ENCODE measurements at regions not wholly inside any gene's neighbourhood (a gene's known extent, or its start where the extent isn't known, plus 50 kb on each side); places are given as distances from the start of the nearest gene placed in this dataset.

DNA sequence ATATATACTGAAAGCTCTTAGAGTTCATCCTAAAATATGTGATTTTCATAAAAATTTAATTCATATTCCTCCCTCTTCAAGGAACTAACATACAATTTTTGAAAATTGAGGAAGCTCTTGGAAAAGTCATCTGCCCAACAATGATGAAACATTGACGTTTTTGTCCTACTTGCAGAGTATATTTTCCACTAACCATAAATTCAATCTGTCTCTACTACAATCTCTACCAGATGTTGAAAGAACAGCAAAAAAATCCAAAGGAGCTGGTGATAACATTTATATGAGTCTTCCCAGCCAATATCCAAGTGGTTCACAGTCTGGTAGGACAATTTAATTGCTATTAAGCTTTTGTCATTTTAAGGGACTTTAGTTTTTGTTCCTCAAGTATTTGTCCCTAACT is 81.1 kb upstream of the NR3C1 start:
- no peak for DNase-seq

DNA sequence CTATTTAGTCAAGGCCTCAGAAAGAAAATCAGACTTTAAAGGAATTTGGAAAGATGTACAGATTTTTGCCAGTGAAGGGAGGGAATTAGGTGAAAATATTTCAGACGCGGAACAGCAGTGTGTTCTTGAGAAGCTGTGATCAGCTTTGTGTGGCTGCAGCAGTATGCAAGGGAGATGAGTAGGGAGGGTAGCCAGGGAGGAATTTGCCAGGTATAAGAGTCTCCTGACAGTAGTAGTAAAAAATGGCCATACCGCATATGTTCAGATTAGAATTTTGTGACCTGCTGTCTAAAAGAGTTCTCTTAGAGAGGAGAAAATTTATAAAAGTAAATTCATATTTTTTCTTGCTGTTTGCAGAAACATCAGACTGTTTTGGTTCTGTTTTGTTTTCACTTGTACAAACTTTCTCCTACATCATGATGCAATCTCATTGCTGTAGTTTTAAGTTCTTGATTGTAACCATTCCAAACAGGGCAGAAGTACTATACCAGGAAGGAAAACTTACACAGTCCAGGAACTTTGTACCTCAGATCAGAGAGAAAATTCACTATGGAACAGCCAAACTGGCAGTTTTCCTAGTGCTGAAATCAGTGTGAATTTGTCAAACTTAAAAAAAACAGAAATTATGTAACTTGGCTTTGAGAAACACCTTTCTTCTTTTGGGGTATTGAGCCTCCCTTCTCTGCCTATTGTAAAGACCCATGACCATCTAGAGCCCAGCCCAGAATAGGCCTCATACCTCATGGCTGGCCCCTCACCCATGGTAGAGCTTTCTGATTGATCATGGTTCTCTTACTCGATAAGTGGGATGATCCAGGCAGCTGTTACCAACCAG is 78.4 kb upstream of the NR3C1 start:
- DNase-seq, result no peak

DNA sequence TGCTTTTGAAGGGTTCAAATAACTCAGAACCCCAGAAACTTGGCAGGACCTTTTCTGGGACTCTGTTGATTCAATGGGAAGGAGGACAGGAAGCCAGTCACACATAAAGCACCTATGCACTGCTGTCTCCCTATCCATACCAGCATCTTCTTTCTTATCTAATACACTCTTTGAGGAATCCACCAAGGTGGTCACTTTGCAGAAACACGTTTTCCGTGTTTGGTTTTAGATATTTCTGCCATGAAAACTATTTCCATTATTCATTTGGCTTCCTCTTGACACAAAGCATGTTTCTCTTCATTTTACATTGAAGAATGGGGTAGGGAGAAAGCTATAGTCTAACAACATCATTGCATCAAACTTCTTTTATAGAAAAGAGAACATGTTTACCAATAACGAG is 76.5 kb upstream of the NR3C1 start:
- DNase-seq, result no peak

DNA sequence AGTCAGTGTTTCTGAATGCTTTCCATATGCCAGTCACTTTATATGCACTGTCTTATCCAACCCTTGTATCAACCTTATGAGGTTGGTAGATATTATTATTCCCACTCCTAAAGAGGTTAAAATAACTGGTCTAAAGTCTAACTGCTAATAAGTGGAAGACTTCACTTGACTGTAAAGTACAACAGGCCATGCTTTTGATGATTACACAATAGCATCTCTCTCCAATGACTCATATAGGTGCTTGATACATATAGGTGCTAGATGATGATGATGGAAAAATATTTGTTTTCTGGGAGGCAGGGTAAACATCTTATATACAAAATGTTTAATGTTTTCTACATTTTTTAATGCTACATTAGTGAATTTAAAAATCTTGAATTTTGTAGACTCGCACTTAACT is 75.9 kb upstream of the NR3C1 start:
- DNase-seq, result no peak

DNA sequence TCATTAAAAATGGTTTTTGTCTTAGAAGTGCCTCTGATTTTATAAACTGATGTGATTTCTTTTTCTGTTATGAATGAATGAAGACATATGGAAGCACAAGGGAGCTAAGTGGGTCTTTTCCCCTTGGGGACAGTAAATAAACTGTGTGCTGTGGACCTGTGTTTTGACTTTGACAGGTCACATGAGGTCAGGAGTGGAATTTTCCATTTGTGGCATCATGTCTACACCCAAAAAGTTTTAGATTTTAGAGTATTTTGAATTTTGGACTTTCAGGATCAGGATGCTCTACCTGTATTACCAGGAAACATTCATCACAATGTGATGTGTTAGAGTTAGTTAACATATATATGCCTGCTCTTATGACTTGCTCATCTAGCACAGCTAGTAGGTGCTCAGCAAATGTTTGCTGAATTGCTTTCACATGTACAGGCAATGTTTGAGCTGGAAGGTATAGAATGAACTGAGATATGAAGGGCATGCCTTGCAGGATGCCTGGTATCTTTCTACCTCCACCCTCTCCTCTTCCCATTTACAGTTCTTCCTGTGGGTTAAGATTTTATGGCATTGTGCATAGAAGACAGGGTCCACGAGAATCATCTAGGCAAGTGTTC is 73.2 kb upstream of the NR3C1 start:
- DNase-seq, result no peak

DNA sequence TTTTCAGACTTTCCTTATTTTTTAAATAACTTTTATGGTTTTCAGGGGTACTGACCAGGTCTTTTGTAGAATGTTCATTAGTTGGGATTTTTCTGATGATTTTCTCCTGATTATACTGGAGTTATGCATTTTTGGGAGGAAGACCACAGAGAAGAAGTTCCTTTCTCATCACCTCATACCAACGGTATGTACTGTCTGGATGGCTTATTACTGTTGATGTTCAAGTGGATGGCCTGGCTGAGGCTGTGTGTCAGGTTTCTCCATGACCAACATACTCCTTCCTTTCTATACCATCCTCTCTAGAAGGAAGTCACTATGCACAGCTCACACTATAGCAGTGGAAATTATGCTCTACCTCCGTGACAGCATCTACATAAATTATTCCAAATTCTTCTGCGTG is 71.1 kb upstream of the NR3C1 start:
- DNase-seq, result no peak

DNA sequence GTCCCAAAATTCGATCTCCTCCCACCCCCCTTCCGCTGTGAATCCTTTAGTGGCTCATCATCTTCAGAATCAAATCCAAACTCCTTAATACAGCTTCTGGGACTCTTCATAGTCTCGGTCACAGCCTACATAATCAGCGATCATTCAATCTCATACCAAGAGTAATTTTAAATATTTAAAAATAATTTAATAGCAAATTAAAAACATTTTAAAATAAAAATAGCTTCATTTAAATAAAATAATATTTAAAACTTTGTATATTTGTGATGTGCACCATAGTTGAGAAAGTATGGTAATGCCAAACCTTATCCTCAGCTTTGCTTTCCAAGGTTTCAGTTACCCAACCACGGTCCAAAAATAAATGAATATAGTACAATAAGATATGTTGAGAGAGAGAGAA is 70.0 kb upstream of the NR3C1 start:
- no peak for DNase-seq

DNA sequence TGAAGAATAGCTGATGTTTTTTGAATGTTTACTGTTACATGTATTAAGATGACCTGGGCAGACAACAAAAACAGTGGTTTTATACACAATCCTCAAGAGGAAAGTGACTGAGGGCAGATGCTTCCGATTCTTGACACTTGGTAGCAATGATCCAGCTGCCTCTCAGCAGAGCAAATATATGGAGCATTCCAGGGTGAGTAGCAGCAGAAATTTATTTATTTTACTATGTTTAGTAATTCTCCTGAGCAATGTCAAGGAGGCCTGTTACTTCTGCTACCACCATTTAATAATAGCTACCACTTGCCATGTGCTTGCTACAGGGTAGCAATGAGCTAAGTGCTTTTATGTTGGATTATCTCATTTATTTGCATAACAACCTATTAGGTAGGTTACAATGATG is 69.1 kb upstream of the NR3C1 start:
- no peak for DNase-seq

DNA sequence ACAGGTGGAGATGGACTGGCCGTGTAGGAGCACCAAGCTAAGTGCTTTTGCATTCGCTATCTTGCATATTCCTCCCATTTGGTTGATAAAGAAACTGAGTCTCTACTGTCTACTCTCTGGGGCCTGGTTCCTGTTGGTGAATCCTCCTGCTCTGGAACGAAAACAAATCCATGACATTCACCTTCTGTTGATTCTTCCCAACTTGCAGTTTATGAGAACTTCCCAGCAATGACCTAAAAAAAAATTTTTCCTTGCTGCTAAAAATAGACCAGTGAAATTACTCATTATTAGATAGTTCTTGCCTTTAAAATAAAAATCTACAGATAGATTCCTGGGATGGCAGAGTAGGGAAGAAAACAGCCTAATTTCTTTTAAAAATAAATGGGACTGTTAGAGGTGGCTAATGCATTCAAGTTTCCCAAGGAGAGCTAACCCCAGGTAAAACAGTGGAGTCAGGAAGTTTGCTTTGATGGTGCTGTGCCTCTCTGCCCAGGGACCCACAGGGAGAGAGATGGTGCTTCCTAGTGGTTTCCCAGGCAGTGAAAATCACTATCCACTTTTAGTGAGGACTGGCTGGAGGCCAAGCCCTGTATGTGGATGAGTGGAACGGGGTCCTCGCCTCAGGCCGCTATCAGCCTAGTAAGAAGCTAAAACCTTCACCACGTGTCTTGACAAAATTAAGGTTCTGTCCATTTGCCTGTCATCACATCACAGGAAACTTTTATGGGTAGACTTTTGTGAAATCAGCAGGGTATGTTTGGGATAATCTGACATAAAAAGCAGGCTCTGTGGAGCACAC is 68.4 kb upstream of the NR3C1 start:
- DNase-seq, result no peak

DNA sequence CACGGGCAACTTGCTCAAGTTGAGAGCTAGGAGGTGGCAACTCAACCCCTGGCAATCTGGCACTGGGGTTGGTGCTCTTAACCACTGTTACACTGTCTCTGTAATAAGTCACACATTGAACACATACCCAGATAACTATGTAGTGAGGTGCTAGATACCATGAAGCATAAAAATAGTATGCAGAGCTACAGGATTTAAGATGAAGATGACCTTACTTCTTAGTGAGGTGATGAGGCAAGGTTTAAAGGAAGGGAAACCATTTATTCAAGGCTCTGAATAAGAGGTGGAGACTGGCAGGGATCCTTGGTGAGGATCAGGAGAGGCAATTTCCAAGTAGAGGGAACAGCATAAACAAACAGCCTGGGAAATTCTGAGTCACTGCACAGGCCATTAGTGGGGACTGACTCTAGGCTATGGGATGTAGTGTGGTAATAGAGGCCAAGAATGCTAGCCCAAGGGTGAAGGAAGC is 67.6 kb upstream of the NR3C1 start:
- DNase-seq, result no peak

DNA sequence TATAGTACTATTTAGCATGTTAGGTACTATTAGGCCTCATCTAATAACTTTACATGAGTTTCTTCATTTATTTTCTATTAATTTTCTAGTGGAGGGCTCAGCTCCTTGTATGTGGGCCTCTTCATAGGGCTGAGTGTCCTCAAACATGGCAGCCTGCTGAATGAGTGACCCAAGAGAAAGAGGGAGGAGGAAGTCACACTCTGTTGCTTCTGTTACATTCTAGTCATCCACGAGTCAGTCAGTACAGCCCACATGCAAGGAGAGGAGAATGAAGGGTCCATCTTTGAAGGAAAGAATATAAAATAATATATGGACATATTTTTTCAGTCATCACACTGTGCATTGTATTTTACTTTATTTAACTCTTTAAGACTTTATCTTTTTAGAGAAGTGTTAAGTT is 66.6 kb upstream of the NR3C1 start:
- DNase-seq, result no peak

DNA sequence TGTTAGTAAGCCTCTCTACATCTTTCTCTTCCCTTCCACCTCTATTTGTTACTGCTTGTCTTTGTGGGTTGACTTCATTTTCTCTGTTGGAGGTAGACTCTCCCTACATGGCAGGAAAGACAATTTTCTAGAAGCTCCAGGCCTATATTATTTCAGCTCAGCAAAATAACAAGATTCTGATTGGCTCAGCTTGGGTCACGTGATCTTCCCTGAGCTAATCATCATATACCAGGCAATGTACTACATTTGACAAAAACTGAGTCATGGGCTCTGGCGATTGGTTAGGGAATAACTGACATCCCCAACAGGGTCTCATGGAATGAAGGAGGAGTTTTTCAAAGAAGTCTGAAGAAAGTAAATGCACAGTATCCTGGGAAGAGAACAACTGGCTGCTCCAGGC is 65.6 kb upstream of the NR3C1 start:
- DNase-seq, result no peak

DNA sequence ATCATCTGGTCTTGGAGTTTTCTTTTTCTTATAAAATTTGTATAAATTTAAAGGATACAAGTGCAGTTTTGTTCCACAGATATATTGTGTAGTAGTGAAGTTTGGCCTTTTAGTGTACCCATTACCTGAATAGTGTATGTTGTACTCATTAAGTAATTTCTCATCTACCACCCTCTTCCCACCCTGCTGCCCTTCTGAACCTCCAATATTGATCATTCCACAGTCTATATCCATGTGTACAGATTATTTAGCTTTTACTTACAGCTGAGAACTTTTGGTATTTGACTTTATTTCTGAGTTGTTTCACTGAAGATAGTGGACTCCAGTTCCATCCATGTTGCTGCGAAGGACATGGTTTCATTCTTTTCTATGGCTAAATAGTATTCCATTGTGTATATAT is 63.1 kb upstream of the NR3C1 start:
- no peak for DNase-seq

DNA sequence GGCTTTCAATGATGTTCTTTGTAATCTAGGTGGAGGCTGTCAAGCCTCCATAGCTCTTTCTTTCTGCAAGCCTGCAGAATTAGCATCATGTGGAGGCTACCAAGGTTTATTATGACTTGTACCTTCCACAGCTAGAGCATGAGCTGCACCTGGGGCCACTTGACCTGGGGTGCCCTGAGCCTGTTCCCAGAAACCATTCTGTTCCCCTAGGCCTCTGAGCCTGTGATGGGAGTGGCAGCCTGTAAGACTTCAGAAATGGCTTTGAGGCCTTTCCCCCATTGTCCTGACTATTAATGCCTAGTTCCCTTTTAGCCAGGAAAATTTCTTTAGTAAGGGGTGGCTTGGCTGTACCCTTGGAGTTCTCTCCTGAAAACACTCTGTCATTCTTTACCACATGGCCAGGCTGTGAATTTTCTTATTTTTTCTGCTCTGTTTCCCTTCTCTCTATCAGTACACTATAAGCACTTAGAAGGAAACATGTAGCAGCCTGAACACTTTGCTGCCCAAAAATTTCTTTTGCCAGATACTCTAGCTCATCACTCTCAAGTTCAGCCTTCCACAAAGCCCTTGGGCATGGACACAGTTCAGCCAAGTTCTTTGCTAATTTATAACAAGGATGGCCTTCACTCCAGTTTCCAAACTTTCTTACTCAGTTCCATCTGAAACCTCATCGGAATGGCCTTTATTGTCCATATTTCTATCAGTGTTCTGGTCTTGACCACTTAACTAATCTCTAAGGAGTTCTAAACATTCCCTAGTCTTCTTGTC is 61.4 kb upstream of the NR3C1 start:
- DNase-seq, result no peak

DNA sequence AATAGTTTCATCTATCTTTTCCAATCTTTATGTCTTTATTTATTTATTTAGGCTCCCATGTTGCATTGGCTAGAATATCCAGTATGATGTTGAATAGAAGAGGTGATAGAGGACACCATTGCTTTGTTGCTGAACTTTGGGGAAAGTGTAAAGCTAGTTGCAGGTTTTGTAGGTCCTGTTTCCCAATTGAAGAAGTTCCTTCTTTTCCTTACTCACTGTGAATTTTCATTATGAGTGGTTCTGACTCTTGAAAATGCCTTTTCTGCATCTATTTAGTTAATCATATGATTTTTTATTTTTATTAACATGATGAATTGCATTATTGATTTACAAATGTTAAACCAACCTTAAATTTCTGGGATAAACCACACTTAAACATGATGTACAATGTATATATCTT is 58.9 kb upstream of the NR3C1 start:
- DNase-seq, result no peak

DNA sequence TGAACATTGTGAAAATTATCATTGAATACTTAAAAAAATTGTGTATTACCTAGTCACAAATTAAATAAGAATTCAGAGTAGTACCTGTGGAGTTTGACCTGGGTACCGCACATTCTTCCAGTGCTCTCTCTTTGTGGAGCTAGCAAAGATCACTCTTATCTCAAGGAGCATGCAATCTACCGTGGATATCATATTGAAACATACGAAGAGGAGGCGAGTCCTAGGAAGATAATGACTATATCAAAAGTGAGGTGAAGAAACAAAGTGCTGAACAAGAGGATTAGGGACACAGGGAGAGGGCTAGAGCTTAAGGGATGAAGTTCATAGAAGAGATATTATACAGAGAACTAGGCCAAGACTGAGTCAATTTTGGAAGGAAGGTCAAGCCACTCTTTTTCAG is 55.9 kb upstream of the NR3C1 start:
- DNase-seq, result no peak

DNA sequence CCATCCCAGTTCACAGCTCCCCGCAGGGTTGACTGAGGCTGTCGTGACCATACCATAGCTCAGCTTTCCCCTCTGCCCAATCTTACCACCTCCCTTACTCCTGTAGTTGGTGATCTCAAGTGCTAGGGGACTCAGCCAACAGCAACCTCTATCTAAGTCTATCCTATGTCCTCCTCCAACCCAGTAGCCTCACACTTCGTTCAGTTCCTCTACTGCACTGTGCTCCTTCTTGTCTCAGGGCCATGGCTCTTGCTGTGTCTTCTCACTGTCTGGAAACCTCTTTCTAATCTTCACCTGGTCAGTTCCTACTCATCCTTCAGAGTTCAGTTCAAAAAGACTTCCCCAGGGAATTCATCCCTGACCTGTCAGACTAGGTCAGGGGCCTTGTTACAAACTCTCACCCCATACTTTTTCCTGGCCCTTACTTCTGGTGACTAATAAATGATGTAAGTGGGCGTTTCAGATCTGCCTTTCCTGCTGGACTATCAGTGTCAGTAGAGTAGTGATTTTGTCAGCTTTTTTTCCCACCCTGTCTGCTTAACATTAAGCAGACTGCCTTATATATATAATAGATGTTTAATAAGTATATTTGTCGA is 53.6 kb upstream of the NR3C1 start:
- DNase-seq, result no peak

DNA sequence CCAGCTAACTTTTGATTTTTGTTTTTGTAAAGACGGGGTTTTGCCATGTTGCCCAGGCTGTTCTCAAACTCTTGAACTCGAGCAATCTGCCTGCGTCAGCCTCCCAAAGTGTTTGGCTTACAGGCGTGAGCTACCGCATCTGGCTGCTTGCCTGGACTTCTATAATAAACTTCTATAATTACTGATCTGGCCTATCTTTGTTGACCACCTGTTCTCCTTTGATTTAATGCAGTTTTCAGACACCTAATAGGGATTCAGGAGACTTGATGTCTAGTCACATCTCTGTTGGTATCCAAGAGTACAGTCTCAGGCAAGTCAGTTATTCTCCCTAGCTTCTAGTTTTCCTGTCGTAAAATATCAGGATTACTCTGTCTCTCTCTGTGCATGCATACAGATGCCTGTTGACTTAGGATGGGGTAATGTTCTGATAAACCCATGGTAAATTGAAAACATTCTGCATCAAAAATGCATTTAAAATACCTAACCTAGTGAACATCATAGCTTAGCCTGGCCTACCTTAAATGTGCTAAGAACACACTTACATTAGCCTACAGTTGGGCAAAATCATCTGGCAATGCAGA is 51.5 kb upstream of the NR3C1 start:
- no peak for DNase-seq

DNA sequence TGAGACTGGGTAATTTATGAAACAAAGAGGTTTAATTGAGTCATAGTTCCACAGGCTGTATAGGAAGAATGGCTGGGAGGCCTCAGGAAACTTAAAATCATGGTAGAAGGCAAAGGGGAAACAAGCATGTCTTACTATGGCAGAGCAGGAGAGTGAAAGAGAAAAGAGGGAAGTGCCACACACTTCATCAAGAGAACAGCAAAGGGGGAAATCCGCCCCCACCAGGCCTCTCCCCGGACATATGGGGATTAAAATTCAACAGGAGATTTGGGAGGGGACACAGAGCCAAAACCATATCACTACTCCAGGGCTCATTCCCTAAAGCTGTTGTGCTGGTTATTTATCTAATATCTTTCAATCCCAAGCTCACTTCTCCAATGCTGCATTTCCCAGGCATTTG is 50.2 kb upstream of the NR3C1 start:
- DNase-seq, result no peak
